Activated CD4-positive, alpha-beta T cell treated with anti-CD3 and anti-CD28 coated beads, Interleukin-2, Interleukin-4, amounts not matched to agents 100 ng/mL and 50 ng/mL, durations not matched to agents 16 hours and 8 hours (primary cell): ENCODE measurements at regions not wholly inside any gene's neighbourhood (a gene's known extent, or its start where the extent isn't known, plus 50 kb on each side); places are given as distances from the start of the nearest gene placed in this dataset.

Experiments
- DNase-seq: peaks from one replicate; pipeline ENCODE4 v3.0.0-alpha.2; 2020; ENCODE audit warnings: low spot score

DNA sequence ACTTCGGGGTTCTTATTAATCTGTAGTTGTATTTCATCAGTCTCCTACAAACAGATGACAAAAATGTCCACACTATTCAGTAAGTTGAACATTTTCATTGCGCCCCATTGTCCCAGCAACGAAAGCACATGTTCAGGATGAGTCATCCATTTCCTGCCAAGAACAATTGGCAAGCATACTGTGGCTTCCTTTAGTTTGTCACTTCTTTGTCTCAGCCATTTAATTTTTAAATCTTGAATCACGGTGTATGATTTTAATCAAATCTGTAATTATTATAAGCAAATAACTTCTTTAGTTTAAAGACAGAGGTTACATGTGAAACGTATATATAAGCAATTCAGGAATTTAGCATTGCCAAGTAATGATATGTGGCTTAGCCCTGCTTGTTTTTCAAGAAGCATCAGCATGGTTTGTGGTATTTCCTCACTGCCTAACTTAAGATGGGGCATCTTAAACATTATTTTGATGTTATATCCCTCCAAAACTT is 211.3 kb upstream of the KRR1 start:
- peak; percentile 82 for DNase-seq

DNA sequence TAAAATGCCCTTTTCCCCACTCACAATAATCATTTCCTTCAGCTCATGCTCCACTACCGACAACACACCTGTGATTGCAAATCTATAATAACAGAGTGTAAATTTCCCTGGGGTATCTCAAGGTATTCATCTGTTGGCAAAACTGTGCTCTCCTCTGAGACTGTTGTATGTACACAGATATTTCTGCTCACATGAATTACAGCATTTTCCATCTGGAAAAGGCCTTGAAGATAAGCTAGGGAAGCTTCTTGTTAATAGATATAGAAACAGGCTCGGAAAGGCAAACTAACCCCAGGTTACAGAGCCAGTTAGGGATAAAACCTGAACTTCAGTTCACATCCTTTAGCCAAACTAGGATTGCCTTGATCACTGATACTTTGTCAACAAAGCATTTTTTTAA is 210.4 kb upstream of the KRR1 start:
- DNase-seq: no peak

DNA sequence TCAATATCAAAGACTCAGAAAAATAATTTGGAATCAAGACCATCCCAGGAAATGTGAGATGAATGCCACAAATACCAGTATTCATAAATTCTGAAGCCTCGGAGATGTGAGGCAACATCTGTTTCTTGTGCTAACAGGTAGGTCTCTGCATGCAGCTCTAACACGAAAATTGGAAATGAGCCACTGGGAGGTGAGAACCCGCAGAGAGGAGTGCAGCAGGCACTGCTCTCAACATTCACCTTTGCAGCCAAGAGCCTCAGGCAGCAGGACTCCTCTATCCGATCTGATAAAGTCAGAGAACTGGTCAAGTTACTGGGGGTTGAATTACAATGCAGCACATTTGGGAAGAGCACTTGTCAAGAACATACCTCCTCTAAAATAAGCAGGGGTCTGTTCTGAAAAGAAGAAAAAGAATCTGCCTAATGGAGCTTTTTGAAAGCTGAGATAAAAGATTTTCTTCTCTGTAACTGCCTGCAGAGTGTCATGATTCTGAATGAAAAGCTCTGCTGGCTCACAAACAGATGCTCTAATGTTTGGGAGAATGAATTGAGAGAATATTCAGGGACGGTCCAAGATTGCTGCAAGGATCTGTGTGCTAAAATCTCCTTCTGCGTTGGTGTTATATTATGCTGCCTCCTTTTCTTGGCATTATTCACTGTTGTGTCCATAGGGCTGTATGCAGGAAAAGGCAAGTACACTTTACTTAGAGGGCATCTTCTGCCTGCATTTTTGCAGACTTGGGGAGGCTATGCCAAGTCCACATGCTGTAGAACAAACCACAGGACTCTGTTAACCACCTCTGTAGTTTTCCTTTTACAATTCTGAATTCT is 209.6 kb upstream of the KRR1 start:
- DNase-seq: no peak

DNA sequence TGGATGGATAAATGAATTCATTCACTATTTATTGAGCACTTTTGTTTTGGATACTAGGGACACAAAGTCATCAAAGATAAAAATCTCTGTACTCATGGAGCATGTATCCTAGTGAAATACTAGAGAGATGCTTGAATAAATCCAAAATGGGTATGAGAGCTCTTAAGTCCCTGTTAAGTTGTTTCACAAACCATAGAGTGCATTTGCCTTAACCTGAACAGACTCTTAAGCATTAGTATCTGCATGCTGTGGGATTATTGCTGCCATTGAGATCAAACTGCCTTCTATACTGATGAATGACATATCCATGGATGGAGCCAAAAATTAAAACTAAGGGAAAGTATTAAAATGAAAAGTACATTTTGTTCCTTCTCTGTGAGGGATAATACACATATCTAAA is 206.5 kb upstream of the KRR1 start:
- DNase-seq: no peak

DNA sequence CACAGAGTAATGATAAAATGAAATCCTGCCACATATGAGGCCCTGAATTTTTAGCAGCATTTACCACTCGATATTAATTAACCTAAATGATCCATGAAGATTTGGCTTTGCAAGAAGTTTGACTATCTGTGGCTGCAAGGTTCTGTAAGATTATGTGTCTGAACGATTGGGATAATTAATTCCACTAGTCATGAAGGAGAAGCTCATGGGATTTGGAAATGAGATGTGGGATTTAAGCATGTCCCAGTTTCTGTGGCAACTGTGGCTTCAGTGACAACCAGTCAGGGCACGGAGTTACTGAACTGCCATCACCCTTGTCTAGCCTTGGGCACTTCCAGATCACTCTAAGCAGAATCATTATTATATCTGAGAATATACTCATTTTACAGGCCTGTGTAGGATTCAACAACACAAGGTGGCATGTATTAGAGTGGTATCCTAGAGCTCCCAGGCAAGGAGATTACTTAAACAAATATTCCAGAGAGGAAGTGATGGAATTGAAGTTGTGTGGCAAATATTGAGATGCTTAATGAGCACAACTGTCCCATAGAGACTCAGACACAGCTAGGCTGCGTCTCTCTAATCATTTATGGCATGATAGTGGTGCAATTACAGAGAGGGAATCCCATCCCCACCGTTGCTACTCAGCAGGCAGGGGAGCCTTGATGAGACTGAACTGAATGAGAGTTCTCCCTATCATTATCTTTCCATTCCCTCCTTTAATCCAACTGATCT is 205.0 kb upstream of the KRR1 start:
- no peak for DNase-seq

DNA sequence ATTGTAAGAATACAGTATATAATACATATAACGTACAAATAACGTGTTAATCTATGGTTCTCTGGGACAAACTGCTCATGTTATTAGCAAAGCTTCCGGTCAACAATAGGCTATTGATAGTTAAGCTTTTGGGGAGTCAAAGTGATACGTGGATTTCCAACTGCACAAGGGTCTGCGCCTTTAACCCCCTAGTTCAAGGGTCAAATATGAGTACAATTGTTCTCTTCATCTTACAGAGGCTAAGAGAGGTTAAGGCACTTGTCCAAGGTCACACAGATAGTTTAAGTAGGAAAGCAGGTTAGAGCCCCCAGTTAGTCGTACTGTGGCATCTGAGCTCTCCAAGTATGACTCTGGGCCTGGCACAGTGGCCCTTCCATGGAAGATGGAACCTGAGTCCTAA is 204.3 kb upstream of the KRR1 start:
- no peak for DNase-seq

DNA sequence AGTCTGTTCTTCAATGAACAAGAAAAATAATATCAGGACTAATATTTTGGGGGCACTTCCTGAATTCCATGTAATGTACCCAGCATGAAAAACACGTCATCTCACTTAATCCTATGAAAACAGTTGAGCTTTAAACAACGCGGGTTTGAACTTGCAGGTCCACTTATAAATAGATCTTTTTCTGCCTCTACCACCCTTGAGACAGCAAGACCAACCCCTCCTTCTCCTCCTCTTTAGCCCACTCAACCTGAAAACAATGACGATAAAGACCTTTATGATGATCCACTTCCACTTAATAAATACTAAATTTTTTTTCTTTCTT is 203.9 kb upstream of the KRR1 start:
- DNase-seq: no peak

DNA sequence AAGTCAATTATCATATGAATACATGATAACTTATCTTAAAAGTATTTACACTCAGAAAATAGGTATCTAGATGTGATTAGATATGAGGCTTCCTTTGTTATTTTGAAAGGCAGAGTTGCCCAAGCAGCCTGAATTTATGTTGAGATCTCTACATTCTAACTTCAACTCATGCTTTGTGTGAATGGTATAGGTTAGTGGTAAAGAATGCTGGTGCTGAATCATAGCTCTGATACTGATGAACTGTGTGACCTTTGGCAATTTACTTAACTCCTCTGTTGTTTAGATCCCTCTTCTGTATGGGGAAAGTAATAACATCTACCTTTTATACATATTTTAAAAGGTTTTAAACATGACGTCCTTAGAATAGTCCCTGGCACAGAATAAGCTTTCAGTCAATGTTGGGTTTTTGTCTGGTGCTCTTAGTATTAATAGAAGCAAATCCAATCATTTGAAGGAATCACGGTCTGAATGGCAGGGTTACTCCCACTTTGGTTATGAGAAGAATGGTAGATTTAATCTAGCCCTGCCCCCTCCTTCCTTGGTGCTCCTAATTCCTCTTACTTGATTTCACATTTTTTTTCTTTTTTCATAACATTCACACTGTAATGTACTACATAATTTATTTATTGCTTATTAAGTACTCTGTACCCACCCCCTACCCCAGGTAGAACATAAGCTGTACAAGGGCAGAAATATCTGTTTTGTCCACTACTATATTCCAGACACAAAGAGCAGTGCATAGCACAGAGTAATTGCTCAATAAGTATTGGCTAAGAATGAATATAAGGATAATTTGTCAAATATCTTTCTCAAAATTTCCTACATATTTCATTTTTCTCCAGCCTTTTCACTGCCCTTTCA is 203.3 kb upstream of the KRR1 start:
- DNase-seq: no peak

DNA sequence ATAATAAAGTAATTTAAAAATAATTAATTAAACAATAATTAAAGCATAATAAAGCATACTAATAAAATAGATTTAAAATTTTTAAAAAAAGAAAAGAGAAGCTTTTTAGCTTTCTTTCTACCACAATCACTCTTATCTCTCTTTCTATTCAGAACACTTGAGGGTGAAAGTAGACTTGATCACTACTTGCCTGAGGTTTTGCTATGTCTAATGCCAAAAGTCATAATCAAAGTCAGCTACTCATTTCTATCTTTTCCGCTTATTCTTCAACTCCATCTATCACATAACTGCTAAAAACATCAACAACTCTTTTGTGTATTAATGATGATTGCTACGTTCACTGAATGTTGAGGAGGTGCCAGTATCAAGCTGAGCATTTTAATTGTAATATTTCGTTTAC is 202.0 kb upstream of the KRR1 start:
- peak; percentile 38 for DNase-seq

DNA sequence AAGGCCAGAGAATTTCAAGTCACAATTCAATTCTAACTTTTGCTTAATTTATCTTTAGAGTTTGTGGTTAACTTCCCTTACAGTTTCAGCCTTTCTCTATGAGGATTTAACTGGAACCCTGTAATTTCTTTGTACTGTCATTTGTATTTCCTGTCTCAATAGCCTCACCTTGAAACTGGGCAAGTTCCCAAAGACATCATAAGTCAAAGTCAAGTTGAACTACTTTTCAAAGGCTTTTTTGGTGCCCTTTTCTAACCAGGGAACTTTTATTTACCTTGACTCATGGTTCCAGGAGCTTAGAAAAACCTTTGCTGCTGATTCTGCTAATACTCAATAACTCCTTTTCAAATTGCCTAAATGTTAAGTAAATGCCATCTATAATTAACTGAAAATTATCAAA is 200.8 kb upstream of the KRR1 start:
- DNase-seq: no peak

DNA sequence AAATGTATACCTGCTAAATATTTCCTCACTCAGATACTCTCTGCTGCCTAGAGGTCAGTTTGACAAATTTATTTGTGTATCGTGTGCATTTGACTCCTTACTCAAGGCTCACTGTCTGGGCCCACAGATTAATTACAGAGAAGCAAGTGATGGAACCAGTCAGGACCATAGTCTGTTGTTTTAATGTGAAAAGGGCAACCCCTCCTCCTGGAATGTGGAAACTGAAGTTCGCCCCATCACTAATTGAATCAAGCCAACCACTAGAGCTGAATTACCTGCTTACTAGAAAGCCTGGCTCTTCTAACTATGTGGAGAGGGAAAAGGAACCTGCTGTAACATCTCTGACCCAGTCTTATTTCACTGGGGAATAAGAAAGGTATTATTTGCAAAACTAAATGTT is 199.9 kb upstream of the KRR1 start:
- DNase-seq: no peak

DNA sequence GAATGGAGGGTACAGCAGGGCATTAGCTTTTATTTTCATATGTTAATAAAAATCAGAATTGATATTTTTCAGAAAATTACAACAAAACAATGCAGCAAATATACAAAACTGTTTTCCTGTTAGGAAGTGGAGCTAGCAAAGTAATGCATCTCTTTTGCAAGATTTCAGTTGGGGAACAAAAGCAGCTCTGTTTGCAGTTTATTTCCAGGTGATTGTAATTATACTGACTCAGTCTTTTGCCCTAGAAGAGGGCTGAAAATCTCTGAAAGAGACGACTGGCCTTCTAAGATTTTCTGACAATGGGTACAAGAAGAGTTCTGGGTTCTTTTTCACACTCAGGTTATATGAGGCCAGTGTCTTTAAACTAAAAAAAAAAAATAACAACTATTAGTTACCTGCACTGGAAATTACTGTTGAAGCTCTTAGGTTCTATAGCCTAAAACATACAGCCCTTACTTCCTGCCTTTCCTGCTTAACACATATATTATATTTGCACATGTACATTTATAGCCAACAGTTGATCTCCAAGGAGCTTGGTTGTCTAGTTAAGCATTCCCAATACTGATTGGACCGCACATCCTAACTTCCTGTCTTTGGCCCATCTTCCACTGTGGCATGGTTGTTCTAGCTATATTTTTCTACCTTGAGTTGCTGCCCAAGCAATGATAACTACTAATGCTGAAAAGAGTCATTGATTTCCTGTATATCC is 199.1 kb upstream of the KRR1 start:
- no peak for DNase-seq

DNA sequence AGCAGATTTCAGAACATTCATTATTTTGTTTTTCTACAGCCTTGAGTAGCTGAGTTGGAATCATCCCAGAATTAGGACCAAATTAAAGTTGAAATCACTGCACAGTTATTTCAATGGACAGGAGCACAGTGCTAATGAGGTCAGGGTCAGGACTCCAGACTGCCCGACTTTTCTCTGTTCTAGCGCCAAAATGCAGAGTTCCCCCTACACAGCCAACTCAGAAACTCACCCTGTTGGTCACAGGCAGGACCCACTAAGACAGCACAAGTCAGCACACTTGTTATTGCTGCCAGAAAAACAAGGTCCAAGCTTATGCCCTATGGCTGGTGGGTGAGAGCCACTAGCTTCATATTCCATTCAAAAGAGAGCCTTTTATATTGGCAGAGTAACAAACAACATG is 198.1 kb upstream of the KRR1 start:
- DNase-seq: no peak

DNA sequence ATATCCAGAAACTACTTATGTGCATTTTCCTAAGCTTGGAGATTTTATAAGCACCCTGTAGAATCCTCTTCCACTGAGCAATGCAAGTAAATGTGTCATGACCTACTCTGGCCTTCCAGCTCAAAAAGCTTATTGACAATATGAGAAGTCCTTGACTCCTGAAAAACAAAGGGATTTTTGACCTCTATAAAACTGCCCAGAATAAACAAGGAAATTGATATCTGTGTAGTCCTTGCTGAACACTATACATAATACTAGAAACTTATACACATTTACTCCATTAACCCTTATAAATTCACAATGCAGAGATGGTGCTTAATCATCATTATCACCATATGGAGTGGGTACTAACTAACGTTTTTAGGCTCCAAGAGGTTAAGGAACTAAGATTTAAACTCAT is 197.4 kb upstream of the KRR1 start:
- DNase-seq: no peak

DNA sequence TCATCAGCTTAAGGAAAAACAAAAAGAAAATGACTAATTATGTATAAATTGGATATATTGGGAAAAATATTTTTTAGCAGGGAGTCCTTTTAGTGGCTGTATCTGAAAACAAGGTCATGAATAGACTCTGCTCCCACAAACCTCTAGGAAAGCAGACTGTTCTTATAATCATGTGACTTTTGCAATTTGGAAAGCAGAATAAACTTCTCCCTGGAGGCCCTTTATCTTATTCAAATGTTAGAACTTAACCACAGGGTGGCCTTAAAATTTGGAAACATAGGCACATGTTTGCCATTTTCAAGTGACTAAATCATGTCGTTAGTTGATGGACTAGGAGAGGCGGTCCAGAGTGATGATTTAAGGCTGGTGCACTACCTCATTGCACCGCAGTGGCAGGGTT is 196.6 kb upstream of the KRR1 start:
- no peak for DNase-seq

DNA sequence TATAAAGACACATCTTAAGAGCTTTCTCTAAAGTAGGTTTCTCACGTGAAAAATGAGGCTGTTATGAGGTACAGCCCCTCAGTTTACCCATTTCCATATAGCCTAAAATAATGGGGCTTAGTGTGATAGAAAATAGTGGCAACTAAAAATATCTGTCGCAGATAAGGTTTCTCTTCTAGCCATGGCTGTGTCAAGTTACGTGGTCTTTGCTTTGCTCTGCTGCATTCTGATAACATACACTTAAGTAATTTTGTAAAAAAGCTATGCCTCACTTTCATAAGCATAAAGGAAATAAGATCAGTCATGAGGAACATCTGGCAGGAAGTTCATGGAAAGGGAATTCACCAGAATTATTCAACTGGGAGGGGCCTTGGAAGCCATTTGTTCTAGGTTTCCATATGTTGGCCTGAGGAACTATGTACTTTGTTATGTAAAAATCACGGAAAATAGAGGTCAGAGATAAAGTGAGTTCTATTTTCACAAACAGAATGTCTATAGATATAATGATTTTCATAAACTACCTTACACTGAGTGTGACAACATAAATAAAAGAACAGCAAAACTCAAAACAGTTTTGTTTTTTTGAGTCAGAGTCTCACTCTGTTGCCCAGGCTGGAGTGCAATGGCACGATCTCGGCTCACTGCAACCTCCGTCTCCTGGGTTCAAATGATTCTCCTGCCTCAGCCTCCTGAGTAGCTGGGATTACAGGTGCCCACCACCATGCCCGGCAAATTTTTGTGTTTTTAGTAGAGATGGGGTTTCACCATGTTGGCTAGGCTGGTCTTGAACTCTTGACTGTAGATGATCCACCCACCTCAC is 195.6 kb upstream of the KRR1 start:
- DNase-seq: no peak

DNA sequence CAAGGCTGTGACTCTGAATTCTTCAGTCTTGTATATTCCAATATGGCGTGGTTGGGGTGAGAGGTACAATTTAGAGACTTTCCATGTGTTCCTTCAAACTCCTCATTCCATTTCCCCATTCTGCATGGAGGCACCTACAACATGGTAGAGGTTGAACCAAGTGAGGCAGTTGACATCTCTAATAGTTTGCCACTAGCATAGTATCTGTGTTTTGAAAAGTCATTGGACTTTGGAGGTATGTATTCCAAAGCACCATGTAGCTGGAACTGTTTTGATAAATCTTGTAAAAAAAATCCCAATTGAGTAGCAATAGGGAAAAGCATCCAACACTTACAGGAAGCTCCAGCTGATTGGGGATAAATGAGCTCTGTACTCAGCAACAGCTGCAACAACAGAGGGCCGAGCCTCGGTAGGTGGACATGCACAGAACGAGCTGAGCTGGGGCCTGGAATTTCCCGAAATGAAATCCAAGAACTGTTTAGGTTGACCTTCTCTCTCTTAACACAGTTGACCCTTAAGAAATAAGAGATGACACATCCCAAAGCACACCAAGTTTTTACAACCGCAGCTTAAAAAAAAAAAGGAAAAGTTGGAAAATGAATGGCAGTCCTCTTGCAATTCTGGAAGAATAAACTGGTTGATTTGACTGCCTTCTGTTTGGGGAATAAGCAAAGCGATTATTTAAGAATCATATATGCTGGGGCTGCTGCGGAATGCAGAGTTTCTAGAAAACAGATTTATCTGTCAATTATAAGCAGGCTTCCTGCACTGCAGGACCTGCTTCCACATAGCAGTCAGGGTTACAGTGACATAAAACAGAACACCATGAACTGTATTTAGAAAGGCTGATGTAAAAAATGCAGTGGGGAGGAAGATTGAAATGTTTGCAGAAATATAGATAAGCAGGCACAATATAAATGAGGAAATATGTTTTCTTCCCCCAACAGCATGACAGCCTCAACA is 194.6 kb upstream of the KRR1 start:
- DNase-seq: no peak

DNA sequence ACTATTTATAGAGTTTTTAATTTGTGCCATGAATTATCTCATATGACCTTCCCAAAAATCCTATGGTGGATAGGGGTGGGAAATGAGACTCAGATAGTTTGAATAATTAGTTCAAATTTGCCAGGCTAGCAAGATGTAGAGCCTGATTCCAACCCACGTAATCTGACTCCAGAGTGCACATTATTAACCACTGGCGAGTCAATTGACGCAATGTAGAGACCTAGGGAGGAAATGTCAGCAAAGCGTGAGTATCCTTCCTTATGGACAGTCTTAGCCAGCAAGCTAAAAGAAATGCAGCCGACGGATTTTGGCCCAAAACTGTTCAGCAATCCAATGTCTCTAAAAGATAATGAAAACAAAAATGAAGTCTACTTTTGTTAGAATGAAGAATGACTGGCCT is 193.3 kb upstream of the KRR1 start:
- no peak for DNase-seq

DNA sequence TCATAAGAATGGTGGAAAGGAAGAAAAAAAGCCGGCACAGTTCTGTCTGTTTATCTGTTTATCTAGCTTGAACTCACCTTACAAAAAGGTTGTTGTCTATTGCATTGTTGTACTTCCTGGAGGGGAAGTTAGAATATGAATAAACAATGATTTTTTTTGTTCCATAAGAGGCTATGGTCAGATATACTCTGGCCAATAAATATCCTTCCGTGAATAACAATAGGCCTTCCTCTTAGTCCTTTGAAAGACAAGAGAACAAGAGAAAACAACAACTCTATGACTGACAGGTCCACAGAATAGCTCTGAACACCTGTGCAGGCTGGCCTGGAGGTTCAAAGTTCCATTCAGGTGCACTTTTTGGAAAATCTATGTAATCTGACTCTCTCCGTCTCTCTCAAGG is 192.8 kb upstream of the KRR1 start:
- DNase-seq: no peak

DNA sequence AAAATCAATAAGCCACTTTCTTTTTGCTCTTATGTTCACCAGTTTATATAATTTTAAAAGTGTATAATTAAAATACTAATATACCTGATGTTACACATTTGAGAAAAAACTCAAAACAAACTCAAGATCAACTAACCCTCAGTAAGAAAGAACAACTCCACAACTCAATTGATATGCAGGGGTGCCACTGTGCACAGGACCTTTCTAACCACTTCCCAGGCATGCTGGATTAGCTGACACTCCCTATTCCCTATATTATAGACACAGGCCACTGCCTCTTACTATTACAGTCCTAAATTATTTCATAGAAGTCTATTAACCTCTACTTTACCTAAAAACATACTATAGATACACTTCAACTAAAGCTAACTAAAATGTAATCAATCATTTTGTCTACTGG is 191.7 kb upstream of the KRR1 start:
- DNase-seq: no peak
